Subcutaneous abdominal adipose tissue (tissue), 5 donors: ENCODE measurements at regions not wholly inside any gene's neighbourhood (a gene's known extent, or its start where the extent isn't known, plus 50 kb on each side); places are given as distances from the start of the nearest gene placed in this dataset.
"Not testable (repeated sequence)": the region's sequence is repeated elsewhere in the genome, so short reads cannot be mapped to it uniquely, and the experiment has no call there.

Experiments used
- H3K27ac ChIP-seq: one replicate; pipeline ENCODE4 v1.7.0; 2013; ENCODE audit warnings: low read depth, mild to moderate bottlenecking, inconsistent platforms, low read length, moderate library complexity
- H3K27me3 ChIP-seq, 5 donors: one replicate each; pipeline ENCODE4 v1.7.0; 2013; ENCODE audit warnings: low read length in 5 of 5, inconsistent platforms in 1 of 5; ENCODE audit not compliant: control insufficient read depth in 5 of 5, insufficient read depth in 4 of 5
- H3K36me3 ChIP-seq, 5 donors: one replicate each; pipeline ENCODE4 v1.7.0; 2013; ENCODE audit warnings: low read length in 5 of 5; ENCODE audit not compliant: control insufficient read depth in 5 of 5, insufficient read depth in 5 of 5
- H3K4me1 ChIP-seq, 5 donors: one replicate each; pipeline ENCODE4 v1.7.0; 2013; ENCODE audit warnings: low read length in 5 of 5, mild to moderate bottlenecking in 3 of 5, moderate library complexity in 1 of 5; ENCODE audit not compliant: control insufficient read depth in 5 of 5, insufficient read depth in 5 of 5
- H3K4me3 ChIP-seq, 5 donors: one replicate each; pipeline ENCODE4 v1.7.0; 2013; ENCODE audit warnings: low read length in 5 of 5, low read depth in 1 of 5
- H3K9ac ChIP-seq, 5 donors: one replicate each; pipeline ENCODE4 v1.7.0; 2013; ENCODE audit warnings: low read length in 5 of 5, mild to moderate bottlenecking in 4 of 5, moderate library complexity in 3 of 5
- H3K9me3 ChIP-seq, 5 donors: one replicate each; pipeline ENCODE4 v1.7.0; 2013; ENCODE audit warnings: low read length in 5 of 5; ENCODE audit not compliant: control insufficient read depth in 5 of 5
- donor health status: healthy.
- donor health status: healthy.
- donor health status: healthy.
- donor health status: healthy.
- donor health status: healthy.

- Histone ChIP-seq H3K36me3 (no peaks in the 10 kb centered on the region), H3K4me1 (no peaks in the 10 kb centered on the region), H3K27ac (no peak overlapping the region), H3K27me3 (no peaks in the 10 kb centered on the region), H3K4me3 (peak overlapping the region in 3 of 5 donors; percentile 26 to 38 (median 26)), H3K9ac (no peak overlapping the region), H3K9me3 (peaks cover 11 to 65% (median 60%) of the 10 kb centered on the region in 5 donors)
Observed at GRCh38 chr12:34606749-34607519, 584.6 kb downstream of the ALG10 start.

GRCh38 chr12:34607520-34608195 lies 585.4 kb downstream of the ALG10 start:
- H3K9me3 ChIP-seq, result peaks cover 11 to 62% (median 53%) of the 10 kb centered on the region in 5 donors

DNA sequence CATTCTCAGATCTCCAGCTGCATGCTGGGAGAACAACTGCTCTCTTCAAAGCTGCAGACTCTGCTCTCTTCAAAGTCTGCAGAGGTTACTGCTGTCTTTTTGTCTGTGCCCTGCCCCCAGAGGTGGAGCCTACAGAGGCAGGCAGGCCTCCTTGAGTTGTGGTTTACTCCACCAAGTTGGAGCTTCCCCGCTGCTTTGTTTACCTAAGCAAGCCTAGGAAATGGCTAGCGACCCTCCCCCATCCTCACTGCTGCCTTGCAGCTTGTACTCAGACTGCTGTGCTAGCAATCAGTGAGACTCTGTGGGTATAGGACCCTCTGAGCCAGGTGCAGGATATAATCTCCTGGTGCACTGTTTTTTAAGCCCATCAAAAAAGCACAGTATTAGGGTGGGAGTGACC lies 591.7 kb downstream of the ALG10 start:
- not testable (repeated sequence) for H3K9ac ChIP-seq, H3K4me3 ChIP-seq, H3K27ac ChIP-seq, H3K36me3 ChIP-seq, H3K27me3 ChIP-seq, H3K4me1 ChIP-seq
- H3K9me3 ChIP-seq, result peaks cover 0 to 44% (median 34%) of the 10 kb centered on the region in 5 donors

More at GRCh38 chr12:34607520-34608195, 585.4 kb downstream of the ALG10 start:
- Histone ChIP-seq H3K27ac (no peak overlapping the region), H3K9ac (no peak overlapping the region), H3K4me1 (no peaks in the 10 kb centered on the region), H3K36me3 (no peaks in the 10 kb centered on the region), H3K4me3 (peak overlapping the region in 4 of 5 donors; percentile 10 to 38 (median 26)), H3K27me3 (no peaks in the 10 kb centered on the region)

DNA sequence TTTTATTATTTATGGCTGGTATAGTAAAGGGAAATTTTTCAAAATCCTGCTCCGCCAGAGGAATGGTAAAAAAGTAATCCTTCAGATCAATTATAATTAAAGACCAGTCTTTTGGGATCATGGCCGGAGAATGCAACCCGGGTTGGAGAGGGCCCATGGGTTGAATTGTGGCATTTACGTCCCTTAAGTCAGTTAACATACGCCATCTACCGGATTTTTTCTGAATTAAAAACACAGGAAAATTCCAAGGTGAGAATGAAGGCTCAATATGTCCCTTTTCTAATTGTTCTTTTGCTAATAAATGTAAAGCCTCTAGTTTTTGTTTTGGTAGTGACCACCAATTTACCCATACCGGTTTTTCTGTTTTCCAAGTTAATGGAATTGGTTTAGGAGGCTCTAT lies 602.8 kb downstream of the ALG10 start:
- H3K4me3 ChIP-seq, result no peak overlapping the region
- H3K27me3 ChIP-seq, result no peaks in the 10 kb centered on the region
- no peaks in the 10 kb centered on the region for H3K36me3 ChIP-seq
- no peak overlapping the region for H3K27ac ChIP-seq
- H3K4me1 ChIP-seq, result no peaks in the 10 kb centered on the region
- no peak overlapping the region for H3K9ac ChIP-seq
- H3K9me3 ChIP-seq, result peaks cover 0 to 8% (median 3%) of the 10 kb centered on the region in 5 donors

DNA sequence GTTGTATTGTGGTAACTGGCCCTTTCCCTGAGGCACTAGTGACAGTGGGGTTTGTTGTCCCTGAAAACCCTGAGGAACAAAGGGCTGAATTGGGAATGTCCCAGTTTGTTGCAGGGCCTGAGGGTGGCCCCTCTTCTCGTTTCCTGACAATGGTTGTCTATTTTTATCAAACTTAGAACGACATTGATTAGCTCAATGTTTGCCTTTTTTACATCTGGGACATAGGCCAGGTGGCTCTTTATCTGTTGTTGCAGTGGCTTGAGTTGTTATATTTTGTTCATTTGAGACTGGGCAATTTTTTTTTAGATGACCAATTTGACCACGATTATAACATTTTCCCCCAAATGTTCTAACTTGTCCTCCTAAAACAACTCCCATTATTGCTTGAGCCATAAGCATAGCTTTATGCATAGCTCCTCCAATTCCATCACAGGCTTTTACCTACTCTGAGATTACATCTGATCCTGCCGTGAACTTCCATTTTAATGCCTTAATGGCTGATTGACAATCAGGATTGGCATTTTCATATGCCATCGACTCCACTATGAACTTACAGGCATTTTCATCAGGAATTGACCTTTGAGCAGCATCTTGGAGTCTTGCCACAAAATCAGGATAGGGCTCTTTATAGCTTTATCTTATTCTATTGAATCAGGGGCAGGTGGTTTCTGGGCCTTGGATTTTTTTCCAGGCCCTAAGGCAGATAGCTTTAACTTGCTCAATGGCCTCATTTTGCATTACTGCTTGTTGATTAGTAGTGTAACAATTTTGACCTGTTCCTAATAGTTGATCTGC lies 604.3 kb downstream of the ALG10 start:
- Histone ChIP-seq H3K4me1 (no peaks in the 10 kb centered on the region), H3K9ac (no peak overlapping the region), H3K27me3 (no peaks in the 10 kb centered on the region), H3K9me3 (peaks cover under 1 to 5% (median 3%) of the 10 kb centered on the region in 5 donors), H3K36me3 (no peaks in the 10 kb centered on the region), H3K4me3 (no peak overlapping the region), H3K27ac (no peak overlapping the region)
